GM21825 (cell line): ENCODE measurements at regions not wholly inside any gene's neighbourhood (a gene's known extent, or its start where the extent isn't known, plus 50 kb on each side); places are given as distances from the start of the nearest gene placed in this dataset.
"Not testable (repeated sequence)": the region's sequence is repeated elsewhere in the genome, so short reads cannot be mapped to it uniquely, and the experiment has no call there.

Source experiments
- ATAC-seq: cut with Tn5 transposase; IDR thresholded peaks from one replicate; pipeline ENCODE4 v1.9.1; 2021; ENCODE audit warnings: mild to moderate bottlenecking, moderate library complexity; ENCODE audit not compliant: unreplicated experiment

DNA sequence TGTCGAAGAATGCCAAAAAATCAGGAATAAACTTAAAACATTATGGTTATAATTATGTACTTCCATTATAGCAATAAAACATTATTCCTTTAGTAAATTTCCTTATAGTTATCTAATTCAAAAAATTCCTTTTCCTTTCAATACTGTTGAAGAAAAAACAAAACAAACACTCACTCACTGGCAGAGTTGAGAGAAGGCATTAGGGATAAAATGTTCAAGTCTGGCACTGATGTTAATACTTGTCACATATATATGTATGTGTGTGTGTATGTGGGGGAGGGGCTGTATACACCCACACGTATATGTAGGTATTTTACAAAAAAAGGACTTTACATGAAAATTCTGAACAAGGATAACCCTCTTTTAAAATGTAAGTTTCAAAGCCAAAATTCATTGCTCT is 150.2 kb upstream of the MEOX2 start:
- ATAC-seq = no peak

GRCh38 chr7:15836041-15836440 is 149.6 kb upstream of the MEOX2 start:
- no peak for ATAC-seq

GRCh38 chr7:15834446-15834845 is 148.0 kb upstream of the MEOX2 start:
- ATAC-seq = no peak

DNA sequence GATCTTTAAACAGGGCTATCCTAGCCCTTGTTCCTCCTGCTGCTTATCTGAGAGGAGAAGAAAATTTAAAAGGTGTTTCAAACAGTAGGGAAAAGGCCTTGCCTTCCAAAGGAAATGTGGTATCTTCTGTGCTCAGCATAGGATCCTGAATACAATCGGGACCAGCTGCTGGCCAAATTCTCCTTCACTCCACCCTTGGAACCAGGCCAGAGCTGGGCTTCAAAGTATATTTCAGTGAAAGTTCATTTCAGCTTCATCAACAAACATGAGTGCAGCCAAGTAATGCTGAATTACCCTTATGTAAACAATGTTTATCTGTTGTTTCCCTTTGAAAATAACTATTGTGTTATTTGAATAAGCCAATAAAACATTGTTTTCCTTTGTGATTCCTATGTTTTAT is 146.5 kb upstream of the MEOX2 start:
- ATAC-seq = no peak

- ATAC-seq = no peak
These were observed 145.1 kb upstream of the MEOX2 start for GRCh38 chr7:15831606-15832005.

DNA sequence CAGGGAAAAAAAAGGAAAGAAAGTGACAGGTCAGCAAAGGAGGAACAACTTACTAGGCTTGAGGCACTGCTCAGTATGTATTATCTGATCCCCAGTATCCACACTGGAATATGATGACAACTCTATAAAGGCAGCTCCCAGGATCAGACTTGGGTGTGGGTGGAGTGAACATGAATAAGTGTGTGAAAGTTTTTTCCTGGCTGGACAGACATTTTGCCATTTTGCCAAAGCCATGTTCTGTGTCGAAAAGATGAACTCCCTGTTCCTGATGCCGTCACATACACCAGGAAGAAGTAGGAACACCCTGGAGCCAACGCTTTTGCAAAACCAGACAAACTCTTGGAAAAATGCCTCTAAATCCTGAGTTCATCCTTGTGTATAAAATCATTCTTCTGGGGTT is 143.2 kb upstream of the MEOX2 start:
- no peak for ATAC-seq

GRCh38 chr7:15828881-15829280 is 142.4 kb upstream of the MEOX2 start:
- no peak for ATAC-seq

GRCh38 chr7:15821484-15822427 is 135.3 kb upstream of the MEOX2 start:
- no peak for ATAC-seq

DNA sequence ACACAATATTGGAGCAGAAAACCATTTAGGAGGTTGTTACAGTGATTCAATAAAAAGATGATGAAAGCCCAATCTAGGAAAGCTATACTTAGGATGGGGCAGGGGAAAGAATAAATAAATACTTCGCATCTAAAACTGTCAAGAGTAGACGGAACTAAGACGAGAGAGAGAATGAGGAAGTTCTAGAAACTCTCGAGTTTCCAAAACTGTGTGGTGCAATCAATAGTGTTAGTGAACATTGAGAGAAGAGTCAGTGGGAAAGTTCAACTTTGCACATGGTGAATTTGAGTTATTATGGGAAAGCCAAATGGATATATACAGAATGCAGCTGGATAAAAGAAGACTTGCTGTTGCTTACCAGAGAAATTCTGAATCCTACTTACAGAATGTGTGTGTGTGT is 133.8 kb upstream of the MEOX2 start:
- no peak for ATAC-seq

DNA sequence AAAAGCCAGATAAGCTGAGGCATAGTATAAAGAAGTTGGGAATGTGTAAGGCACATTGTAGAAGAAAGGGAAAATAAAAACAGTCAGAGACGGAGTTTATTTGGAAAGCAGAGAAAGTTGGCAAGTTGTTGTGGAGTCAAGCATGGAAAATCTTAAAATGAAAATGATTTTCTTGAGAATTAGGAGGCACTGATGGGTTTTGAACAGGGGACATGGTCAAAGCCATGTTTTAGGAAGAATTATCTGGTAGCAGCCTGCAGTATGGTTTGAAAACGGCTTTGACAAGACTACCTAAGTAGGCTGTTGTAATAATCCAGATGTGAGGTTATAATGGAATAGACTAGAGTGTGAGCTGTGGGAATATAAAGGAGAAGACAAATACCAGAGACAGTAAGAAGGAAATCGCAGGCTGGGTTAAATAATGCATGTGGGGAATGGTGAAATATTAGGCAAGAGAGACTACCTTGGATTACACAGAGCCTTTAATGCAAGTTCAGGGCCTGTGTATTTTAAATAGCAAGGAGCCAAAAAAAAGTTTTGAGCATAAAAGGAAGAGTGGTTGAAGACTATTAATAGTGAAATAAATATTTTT is 130.4 kb upstream of the MEOX2 start:
- ATAC-seq = no peak

DNA sequence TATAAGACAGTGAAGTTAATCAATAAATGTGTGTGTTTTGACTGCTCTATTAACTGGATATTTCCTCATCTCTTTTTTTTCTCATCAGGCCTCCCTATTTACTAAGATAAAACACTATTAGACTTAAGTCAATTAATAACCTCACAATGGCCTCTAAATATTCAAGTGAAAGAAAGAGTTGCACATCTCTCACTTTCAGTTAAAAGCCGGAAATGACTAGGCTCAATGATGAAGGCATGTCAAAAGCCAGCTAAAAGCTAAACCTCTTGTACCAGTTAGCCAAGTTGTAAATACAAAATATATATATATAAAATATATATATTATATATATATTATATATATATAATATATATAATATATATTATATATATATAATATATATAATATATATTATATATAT is 127.0 kb upstream of the MEOX2 start:
- no peak for ATAC-seq

DNA sequence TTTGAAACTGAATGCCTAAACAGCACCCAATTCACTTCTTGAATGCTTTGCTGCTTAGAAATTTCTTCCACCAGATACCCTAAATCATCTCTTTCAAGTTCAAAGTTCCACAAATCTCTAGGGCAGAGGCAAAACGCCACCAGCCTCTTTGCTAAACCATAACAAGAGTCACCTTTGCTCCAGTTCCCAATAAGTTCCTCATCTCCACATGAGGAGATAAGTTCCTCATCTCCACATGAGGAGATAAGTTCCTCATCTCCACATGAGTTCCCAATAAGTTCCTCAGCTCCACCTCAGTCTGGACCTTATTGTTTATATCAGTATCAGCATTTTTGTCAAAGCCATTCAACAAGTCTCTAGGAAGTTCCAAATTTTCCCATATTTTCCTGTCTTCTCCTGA is 123.9 kb upstream of the MEOX2 start:
- ATAC-seq = not testable (repeated sequence)

DNA sequence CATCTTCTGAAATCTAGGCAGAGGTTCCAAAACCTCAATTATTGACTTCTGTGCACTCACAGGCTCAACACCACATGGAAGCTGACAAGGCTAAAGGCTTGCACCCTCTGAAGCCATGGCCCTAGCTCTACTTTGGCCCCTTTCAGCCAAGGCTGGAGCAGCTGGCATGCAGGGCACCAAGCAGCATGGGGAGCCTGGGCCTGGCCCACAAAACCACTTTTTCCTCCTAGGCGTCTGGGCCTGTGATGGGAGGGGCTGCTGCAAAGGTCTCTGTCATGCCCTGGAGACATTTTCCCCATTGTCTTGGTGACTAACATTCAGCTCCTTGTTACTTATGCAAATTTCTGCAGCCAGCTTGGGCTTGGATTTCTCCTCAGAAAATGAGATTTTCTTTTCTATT is 123.5 kb upstream of the MEOX2 start:
- ATAC-seq = not testable (repeated sequence)

GRCh38 chr7:15805891-15806290 is 119.4 kb upstream of the MEOX2 start:
- ATAC-seq = no peak

GRCh38 chr7:15802425-15802824 is 115.9 kb upstream of the MEOX2 start:
- no peak for ATAC-seq

- no peak for ATAC-seq
These were observed 115.1 kb upstream of the MEOX2 start for GRCh38 chr7:15801551-15801950.

DNA sequence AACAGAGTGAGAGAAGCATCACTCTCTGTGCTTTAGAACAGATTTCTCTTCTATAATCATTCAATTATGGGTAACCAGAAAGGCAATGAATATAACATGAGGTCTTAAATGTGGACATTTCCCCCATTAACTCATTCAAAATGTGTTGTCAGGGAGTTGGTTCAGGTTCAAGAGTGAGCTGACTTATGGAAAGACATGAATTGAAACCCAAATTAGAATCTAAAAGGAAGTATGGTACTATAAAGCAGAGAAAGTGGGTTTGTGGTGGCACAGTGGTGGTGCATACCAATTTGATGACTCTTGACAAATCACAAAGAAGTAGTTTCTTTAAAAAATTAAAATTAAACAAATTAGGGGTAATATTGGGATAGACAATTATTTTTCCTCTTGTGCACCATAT is 114.6 kb upstream of the MEOX2 start:
- ATAC-seq = no peak

- no peak for ATAC-seq
These were observed 111.6 kb upstream of the MEOX2 start for GRCh38 chr7:15798081-15798480.

GRCh38 chr7:15795393-15795792 is 108.9 kb upstream of the MEOX2 start:
- no peak for ATAC-seq

DNA sequence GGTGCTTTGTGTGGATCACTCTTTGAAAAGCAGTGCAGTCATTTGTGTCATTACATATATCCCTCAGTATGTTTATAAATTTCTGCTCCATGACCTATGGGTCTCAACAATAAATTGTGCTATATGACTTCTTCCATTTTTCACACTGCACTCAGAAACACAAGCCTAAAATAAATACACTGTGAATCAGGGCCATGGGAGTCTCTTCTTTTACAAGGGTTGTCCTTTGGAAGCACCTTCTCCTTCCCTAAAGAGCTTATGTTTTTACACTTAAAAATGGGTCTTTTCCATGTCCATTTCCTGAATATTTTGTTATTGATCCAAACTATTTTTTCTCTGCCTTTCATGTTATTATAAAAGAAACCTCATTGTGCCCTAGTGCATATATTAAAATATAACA is 108.3 kb upstream of the MEOX2 start:
- ATAC-seq = no peak

DNA sequence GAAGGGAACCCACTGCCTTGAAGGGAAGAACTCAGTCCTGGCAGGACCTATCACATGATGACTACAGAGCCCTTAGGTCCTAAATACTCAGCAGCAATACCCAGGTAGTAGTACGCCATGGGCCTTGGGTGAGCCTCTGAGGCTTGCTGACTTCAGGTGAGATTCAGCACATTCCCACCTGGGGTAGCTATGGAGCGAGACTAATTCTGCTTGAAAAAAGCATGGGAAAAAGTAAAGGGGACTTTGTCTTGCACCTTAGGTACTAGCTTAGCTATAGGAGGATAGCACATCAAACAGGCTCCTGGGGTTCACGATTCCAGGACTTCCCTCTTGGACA is 98.2 kb upstream of the MEOX2 start:
- no peak for ATAC-seq

GRCh38 chr7:15783987-15784693 is 97.7 kb upstream of the MEOX2 start:
- ATAC-seq = no peak
